ENCODE measurements at regions not wholly inside any gene's neighbourhood (a gene's known extent, or its start where the extent isn't known, plus 50 kb on each side); places are given as distances from the start of the nearest gene placed in this dataset.

- TF ChIP-seq CTCF (IDR thresholded peaks at IDR 0.05) = no peak
- no peak for TF ChIP-seq POLR2A (IDR thresholded peaks at IDR 0.05)
These were observed 858.1 kb upstream of the ADAMTS5 start for GRCh38 chr21:27825035-27825434.

Measured in uterus (tissue), 2 donors.